ENCODE measurements at regions not wholly inside any gene's neighbourhood (a gene's known extent, or its start where the extent isn't known, plus 50 kb on each side); places are given as distances from the start of the nearest gene placed in this dataset.

GRCh38 chr7:18241543-18242231, 214.0 kb upstream of the PRPS1L1 start:
- Histone ChIP-seq H3K4me1 (no peaks in the 10 kb centered on the region), H3K9me3 (no peaks in the 10 kb centered on the region), H3K4me3 (replicated peaks in 1 of 3) (no peak overlapping the region), H3K36me3 (no peaks in the 10 kb centered on the region), H3K27ac (no peak overlapping the region), H3K27me3 (no peaks in the 10 kb centered on the region)
- no peak for DNase-seq
- WGBS, 2 donors: 93% methylated on average over 3 of the region's 3 CpGs
- TF ChIP-seq CTCF (IDR thresholded peaks at IDR 0.05) (no peak), POLR2A (IDR thresholded peaks at IDR 0.05) (no peak)
- intact Hi-C loops (cut with DNase I): no loop called here

GRCh38 chr7:18243731-18244130, 216.1 kb upstream of the PRPS1L1 start:
- intact Hi-C loops (cut with DNase I): no loop called here
- Histone ChIP-seq H3K27me3 (no peaks in the 10 kb centered on the region), H3K9me3 (no peaks in the 10 kb centered on the region), H3K36me3 (no peaks in the 10 kb centered on the region), H3K27ac (no peak overlapping the region), H3K4me1 (no peaks in the 10 kb centered on the region), H3K4me3 (replicated peaks in 1 of 3) (no peak overlapping the region)
- 92 to 93% methylated on average over 3 of the region's 3 CpGs for WGBS, 2 donors
- no peak for DNase-seq
- TF ChIP-seq POLR2A (IDR thresholded peaks at IDR 0.05) (no peak), CTCF (IDR thresholded peaks at IDR 0.05) (no peak)

- H3K4me1 ChIP-seq: no peaks in the 10 kb centered on the region
- no peaks in the 10 kb centered on the region for H3K36me3 ChIP-seq
- intact Hi-C loops (cut with DNase I): no loop called here
- H3K27me3 ChIP-seq: no peaks in the 10 kb centered on the region
- TF ChIP-seq CTCF (IDR thresholded peaks at IDR 0.05) (no peak), POLR2A (IDR thresholded peaks at IDR 0.05) (no peak)
- H3K9me3 ChIP-seq: no peaks in the 10 kb centered on the region
- no peak for DNase-seq
- no peak overlapping the region for H3K4me3 ChIP-seq (replicated peaks in 1 of 3)
- no peak overlapping the region for H3K27ac ChIP-seq
Observed at GRCh38 chr7:18250133-18250532, 222.5 kb upstream of the PRPS1L1 start.

- H3K4me1 ChIP-seq: no peaks in the 10 kb centered on the region
- H3K4me3 ChIP-seq (replicated peaks in 1 of 3): no peak overlapping the region
- DNase-seq: no peak
- TF ChIP-seq CTCF (IDR thresholded peaks at IDR 0.05) (no peak), POLR2A (IDR thresholded peaks at IDR 0.05) (no peak)
- intact Hi-C loops (cut with DNase I): no loop called here
- H3K9me3 ChIP-seq: no peaks in the 10 kb centered on the region
- no peaks in the 10 kb centered on the region for H3K27me3 ChIP-seq
- WGBS, 2 donors: 46 to 55% methylated on average over 2 of the region's 2 CpGs
- no peak overlapping the region for H3K27ac ChIP-seq
- no peaks in the 10 kb centered on the region for H3K36me3 ChIP-seq
Observed at GRCh38 chr7:18257711-18258110, 230.1 kb upstream of the PRPS1L1 start.

- no peaks in the 10 kb centered on the region for H3K27me3 ChIP-seq
- H3K4me1 ChIP-seq: no peaks in the 10 kb centered on the region
- WGBS, 2 donors: 85% methylated on average over 1 of the region's 1 CpG
- no peak overlapping the region for H3K4me3 ChIP-seq (replicated peaks in 1 of 3)
- no peak for DNase-seq
- H3K27ac ChIP-seq: no peak overlapping the region
- no peaks in the 10 kb centered on the region for H3K9me3 ChIP-seq
- H3K36me3 ChIP-seq: no peaks in the 10 kb centered on the region
- no peak for TF ChIP-seq POLR2A (IDR thresholded peaks at IDR 0.05)
- TF ChIP-seq CTCF (IDR thresholded peaks at IDR 0.05): no peak
- intact Hi-C loops (cut with DNase I): no loop called here
Observed at GRCh38 chr7:18262058-18262457, 233.5 kb upstream of the HDAC9 start.
